ENCODE measurements at regions not wholly inside any gene's neighbourhood (a gene's known extent, or its start where the extent isn't known, plus 50 kb on each side); places are given as distances from the start of the nearest gene placed in this dataset.

GRCh38 chr3:178085817-178086123 is 450.5 kb upstream of the KCNMB2 start:
- TF ChIP-seq CTCF (IDR thresholded peaks at IDR 0.05) (no peak), POLR2A (IDR thresholded peaks at IDR 0.05) (no peak)

Measured in testis (tissue), 2 donors.